Pancreas (tissue), 10 donors: ENCODE measurements at regions not wholly inside any gene's neighbourhood (a gene's known extent, or its start where the extent isn't known, plus 50 kb on each side); places are given as distances from the start of the nearest gene placed in this dataset.
A peak's percentile ranks its signal among the peaks of the same experiment; 100 is the strongest.
"Not testable (repeated sequence)": the region's sequence is repeated elsewhere in the genome, so short reads cannot be mapped to it uniquely, and the experiment has no call there.

ENCODE experiments used
- ATAC-seq, 4 donors: fragments of 200-7000 bp; cut with Tn5 transposase; one replicate each; pipeline versions ENCODE4 v1.8.0 to v1.9.1; 2020; ENCODE audit warnings: mild to moderate bottlenecking in 4 of 4, moderate library complexity in 4 of 4
- DNase-seq, 6 donors: peaks; one replicate each; pipeline ENCODE4 v3.0.0-alpha.2; 2020
- FAIRE-seq: peaks from 2 replicates; lab custom pipeline; 2012; peaks lifted over from hg19 to GRCh38; lab: Jason Lieb, UNC
- H3K27ac ChIP-seq, 4 donors: fragments of 200-600 bp; sonication (generic); 1 replicate in 3 of 4; 2 replicates in 1 of 4; pipeline versions ENCODE4 v1.5.0 to v1.8.0; 2020
- H3K27me3 ChIP-seq, 4 donors: fragments of 200-600 bp; one replicate each; pipeline ENCODE4 v1.8.0; 2021
- H3K36me3 ChIP-seq, 3 donors: fragments of 200-600 bp; sonication (generic) in 1 of 3; one replicate each; pipeline versions ENCODE4 v1.5.0 to v1.8.0; 2020 to 2021
- H3K4me1 ChIP-seq, 3 donors: fragments of 200-600 bp; one replicate each; pipeline ENCODE4 v1.8.0; 2021
- H3K4me3 ChIP-seq, 4 donors: fragments of 200-600 bp; sonication (generic) in 2 of 4; one replicate each; pipeline versions ENCODE4 v1.5.0 to v1.8.0; 2020 to 2021
- H3K9me3 ChIP-seq, 4 donors: fragments of 200-600 bp; one replicate each; pipeline ENCODE4 v1.8.0; 2021
- WGBS, 2 donors: extraction: QIAGEN DNeasy Blood & Tissue Kit; methylation state at CpG; one replicate each; pipeline ENCODE4 v1.1.7; 2013; 5-methylcytosine and 5-hydroxymethylcytosine counted together
- intact Hi-C, 3 donors: fragments of 100-400 bp; cut with DNase I; formaldehyde crosslinking; loops; one replicate each; pipeline versions ENCODE4 v1.11.1 to v1.14.2; 2022
- donor health status: healthy with polysubstance abuse.
- donor health status: DM: no; HTN: no; CAD: no; lungs with moderate emphysema.
- donor health status: DM: no; HTN: no; CAD: no.
- donor health status: control.
- donor health status: control.
- donor health status: Bipolar disorder and iron deficiency.
- donor health status: DM: yes; HTN: yes; CAD: no.
- donor health status: DM: no; HTN: no; CAD: no.
- donor health status: DM: no; HTN: no; CAD: no.
- donor health status: DM: yes; HTN: yes; CAD: no.

DNA sequence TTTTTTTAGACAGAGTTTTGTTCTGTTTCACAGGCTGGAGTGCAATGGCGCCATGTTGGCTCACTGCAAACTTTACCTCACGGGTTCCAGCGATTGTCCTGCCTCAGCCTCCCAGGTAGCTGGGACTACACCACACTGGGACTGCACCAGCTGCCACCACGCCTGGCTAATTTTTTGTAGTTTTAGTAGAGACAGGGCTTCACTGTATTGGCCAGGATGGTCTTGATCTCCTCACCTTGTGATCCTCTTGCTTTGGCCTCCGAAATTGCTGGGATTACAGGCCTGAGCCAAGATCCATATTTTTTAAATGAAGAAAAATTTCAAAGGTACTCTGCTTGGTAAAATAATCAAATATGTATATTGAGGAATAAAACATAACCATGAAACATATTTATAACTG lies 195.8 kb upstream of the TPTE start:
- FAIRE-seq, H3K9me3 ChIP-seq, H3K4me1 ChIP-seq, intact Hi-C loops, ATAC-seq, H3K27me3 ChIP-seq, H3K36me3 ChIP-seq, H3K4me3 ChIP-seq, H3K27ac ChIP-seq: not testable (repeated sequence)
- 65 to 69% methylated on average over 5 of the region's 5 CpGs for WGBS, 2 donors
- peak in 1 of 6 donors; percentile 20 for DNase-seq

DNA sequence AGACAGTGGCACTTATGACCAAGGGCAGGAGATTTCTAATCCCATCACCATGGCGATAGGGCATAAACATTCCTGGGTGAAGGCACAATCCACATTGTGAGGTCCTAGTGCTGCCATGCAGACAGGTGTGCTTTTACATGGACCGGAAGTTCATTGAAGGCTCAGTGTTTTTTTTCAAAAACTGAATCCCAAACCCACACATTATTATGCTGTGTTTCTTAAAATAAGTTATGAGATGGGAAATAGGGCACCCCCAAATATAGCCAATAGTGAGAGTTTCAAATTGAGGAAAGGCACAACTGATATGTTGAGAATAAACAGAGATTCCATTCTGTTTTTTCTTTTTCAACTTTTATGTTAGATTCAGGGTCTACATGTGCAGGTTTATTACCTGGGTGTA lies 195.2 kb upstream of the TPTE start:
- H3K4me3 ChIP-seq, DNase-seq, FAIRE-seq, H3K27ac ChIP-seq, H3K9me3 ChIP-seq, ATAC-seq, H3K36me3 ChIP-seq, H3K4me1 ChIP-seq, H3K27me3 ChIP-seq, intact Hi-C loops: not testable (repeated sequence)
- WGBS, 2 donors, result 66 to 76% methylated on average over 2 of the region's 2 CpGs

DNA sequence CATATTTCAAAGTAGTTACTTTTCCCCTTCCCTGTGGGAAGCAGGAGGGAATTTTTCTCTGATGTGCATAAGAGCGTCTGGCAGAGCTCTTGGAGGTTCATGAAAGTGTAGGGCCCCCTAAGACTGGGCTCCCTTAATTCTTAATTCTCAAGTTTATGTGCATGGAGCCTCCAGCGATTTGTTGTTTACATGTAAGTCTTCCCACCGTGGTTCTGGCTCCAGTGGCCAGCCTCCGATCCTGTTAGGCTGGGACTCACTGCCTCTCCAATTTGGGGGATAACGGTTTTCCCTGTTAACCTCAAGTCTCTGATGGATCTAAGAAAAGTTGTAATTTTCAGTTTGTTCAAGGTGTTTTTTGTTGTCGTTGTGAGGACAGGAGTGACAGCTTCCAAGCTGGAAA lies 192.7 kb upstream of the TPTE start:
- H3K36me3 ChIP-seq, H3K9me3 ChIP-seq, ATAC-seq, H3K4me1 ChIP-seq, H3K4me3 ChIP-seq, intact Hi-C loops, H3K27me3 ChIP-seq, FAIRE-seq, H3K27ac ChIP-seq: not testable (repeated sequence)
- WGBS, 2 donors, result 27 to 30% methylated on average over 6 of the region's 6 CpGs
- peak in 1 of 6 donors; percentile 59 for DNase-seq

DNA sequence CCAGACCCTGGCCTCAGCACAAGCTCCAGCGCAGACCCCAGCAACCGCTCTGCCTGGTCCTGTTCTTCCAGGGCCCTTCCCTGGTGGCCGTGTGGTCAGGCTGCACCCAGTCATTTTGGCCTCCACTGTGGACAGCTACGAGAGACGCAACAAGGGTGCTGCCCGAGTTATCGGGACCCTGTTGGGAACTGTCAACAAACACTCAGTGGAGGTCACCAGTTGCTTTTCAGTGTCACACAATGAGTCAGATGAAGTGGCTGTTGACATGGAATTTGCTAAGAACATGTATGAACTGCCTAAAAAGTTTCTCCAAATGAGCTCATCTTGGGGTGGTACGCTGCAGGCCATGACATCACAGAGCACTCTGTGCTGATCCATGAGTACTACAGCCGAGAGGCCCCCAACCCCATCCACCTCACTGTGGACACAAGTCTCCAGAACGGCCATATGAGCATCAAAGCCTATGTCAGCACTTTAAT lies 190.7 kb upstream of the TPTE start:
- H3K4me1 ChIP-seq, H3K36me3 ChIP-seq, intact Hi-C loops, H3K9me3 ChIP-seq, H3K27me3 ChIP-seq, H3K27ac ChIP-seq, FAIRE-seq, H3K4me3 ChIP-seq: not testable (repeated sequence)
- 54 to 64% methylated on average over 10 of the region's 10 CpGs for WGBS, 2 donors
- DNase-seq, result peak in 2 of 6 donors; percentile 73 to 85
- peak in 3 of 4 donors; percentile 17 to 40 (median 28) for ATAC-seq

DNA sequence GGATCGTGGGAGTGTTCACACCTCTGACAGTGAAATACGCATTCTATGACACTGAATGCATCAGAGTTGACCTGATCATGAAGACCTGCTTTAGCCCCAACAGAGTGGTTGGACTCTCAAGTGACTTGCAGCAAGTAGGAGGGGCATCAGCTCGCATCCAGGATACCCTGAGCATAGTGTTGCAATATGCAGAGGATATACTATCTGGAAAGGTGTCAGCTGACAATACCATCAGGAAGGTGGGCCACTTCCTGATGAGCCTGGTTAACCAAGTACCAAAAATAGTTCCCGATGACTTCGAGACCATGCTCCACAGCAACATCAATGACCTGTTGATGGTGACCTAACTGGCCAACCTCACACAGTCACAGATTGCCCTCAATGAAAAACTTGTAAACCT lies 190.2 kb upstream of the TPTE start:
- FAIRE-seq, H3K9me3 ChIP-seq, H3K36me3 ChIP-seq, H3K4me3 ChIP-seq, H3K27me3 ChIP-seq, H3K27ac ChIP-seq, intact Hi-C loops, H3K4me1 ChIP-seq: not testable (repeated sequence)
- ATAC-seq, result peak in 1 of 4 donors; percentile 17
- 56 to 61% methylated on average over 5 of the region's 5 CpGs for WGBS, 2 donors
- peak in 1 of 6 donors; percentile 18 for DNase-seq

DNA sequence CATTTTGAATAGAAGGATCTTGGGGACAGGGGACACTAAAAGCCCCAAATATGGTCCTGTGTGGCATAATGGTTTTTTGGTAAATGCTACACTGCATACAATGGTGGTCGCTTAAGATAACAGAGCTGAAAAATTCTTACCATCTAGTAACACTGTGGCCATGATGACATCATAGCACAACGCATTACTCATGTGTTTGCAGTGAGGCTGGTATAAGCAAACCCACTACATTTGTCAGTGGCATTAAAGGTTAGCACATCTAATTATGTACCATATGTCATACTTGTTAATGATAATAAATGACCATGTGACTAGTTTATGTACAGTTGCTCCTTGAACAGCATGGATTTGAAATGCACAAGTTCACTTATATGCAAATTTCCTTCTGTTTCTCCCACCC lies 188.4 kb upstream of the TPTE start:
- H3K9me3 ChIP-seq, H3K4me1 ChIP-seq, H3K27ac ChIP-seq, H3K36me3 ChIP-seq, FAIRE-seq, DNase-seq, H3K27me3 ChIP-seq, intact Hi-C loops, H3K4me3 ChIP-seq: not testable (repeated sequence)
- ATAC-seq, result peak in 2 of 4 donors; percentile 6 to 12
- WGBS, 2 donors, result 19 to 33% methylated on average over 1 of the region's 2 CpGs

GRCh38 chr21:10334391-10334790 lies 187.0 kb upstream of the TPTE start:
- H3K4me1 ChIP-seq, DNase-seq, H3K27me3 ChIP-seq, H3K9me3 ChIP-seq, ATAC-seq, H3K27ac ChIP-seq, intact Hi-C loops, FAIRE-seq, H3K36me3 ChIP-seq, H3K4me3 ChIP-seq: not testable (repeated sequence)
- WGBS, 2 donors, result 55 to 61% methylated on average over 6 of the region's 6 CpGs

- DNase-seq (peak in 2 of 6 donors; percentile 71 to 85), ATAC-seq (peak; percentile 23 to 74 (median 58))
- H3K27ac ChIP-seq, FAIRE-seq, intact Hi-C loops, H3K36me3 ChIP-seq, H3K9me3 ChIP-seq, H3K27me3 ChIP-seq, H3K4me3 ChIP-seq, H3K4me1 ChIP-seq: not testable (repeated sequence)
- WGBS, 2 donors, result 62 to 64% methylated on average over 24 to 26 of the region's 46 CpGs
Measured at GRCh38 chr21:10342261-10342956, 179.0 kb upstream of the TPTE start.

GRCh38 chr21:10343146-10343935 lies 178.0 kb upstream of the TPTE start:
- H3K27ac ChIP-seq, H3K4me1 ChIP-seq, H3K27me3 ChIP-seq, H3K9me3 ChIP-seq, H3K4me3 ChIP-seq, FAIRE-seq, intact Hi-C loops, H3K36me3 ChIP-seq: not testable (repeated sequence)
- ATAC-seq, result peak in 2 of 4 donors; percentile 4 to 11
- peak in 2 of 6 donors; percentile 74 to 94 for DNase-seq
- 68 to 72% methylated on average over 42 to 49 of the region's 52 CpGs for WGBS, 2 donors

- 29 to 34% methylated on average over 5 of the region's 5 CpGs for WGBS, 2 donors
- H3K27ac ChIP-seq, H3K9me3 ChIP-seq, H3K4me1 ChIP-seq, H3K27me3 ChIP-seq, intact Hi-C loops, H3K4me3 ChIP-seq, FAIRE-seq, ATAC-seq, H3K36me3 ChIP-seq: not testable (repeated sequence)
- DNase-seq, result peak in 1 of 6 donors; percentile 35
Measured at GRCh38 chr21:10344266-10344665, 177.1 kb upstream of the TPTE start.

DNA sequence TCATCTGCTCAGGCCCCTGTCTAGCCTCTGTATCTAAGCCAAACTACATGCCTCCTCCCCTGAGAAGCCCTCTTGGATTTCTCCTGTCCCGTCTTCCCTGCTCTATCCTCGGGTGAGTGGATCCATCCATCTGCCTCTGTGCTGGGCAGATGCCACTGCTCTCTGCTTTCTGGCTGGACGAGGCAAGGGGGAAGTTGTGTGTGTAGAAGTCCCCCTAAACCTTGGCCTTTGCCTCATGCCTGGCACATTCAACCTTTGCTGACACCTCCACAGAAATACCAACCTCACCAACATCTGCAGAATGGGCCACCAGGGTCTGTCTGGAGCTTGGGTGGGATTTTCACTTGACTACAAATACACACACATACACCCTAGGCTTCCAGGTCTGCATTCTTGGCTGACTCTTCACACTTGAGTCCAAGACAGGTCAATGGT lies 176.2 kb upstream of the TPTE start:
- WGBS, 2 donors, result 27 to 36% methylated on average over 3 of the region's 3 CpGs
- DNase-seq, result peak in 1 of 6 donors; percentile 55

GRCh38 chr21:10346249-10346648 lies 175.1 kb upstream of the TPTE start:
- H3K9me3 ChIP-seq, H3K4me1 ChIP-seq, H3K4me3 ChIP-seq, H3K36me3 ChIP-seq, intact Hi-C loops, FAIRE-seq, H3K27me3 ChIP-seq, H3K27ac ChIP-seq: not testable (repeated sequence)
- ATAC-seq, result peak in 1 of 4 donors; percentile 6
- DNase-seq, result peak in 1 of 6 donors; percentile 31
- 42 to 44% methylated on average over 4 of the region's 5 CpGs for WGBS, 2 donors

More for the DNA sequence above, 176.2 kb upstream of the TPTE start:
- FAIRE-seq, H3K27me3 ChIP-seq, intact Hi-C loops, H3K4me3 ChIP-seq, H3K4me1 ChIP-seq, ATAC-seq, H3K9me3 ChIP-seq, H3K36me3 ChIP-seq, H3K27ac ChIP-seq: not testable (repeated sequence)
